ENCODE measurements at regions not wholly inside any gene's neighbourhood (a gene's known extent, or its start where the extent isn't known, plus 50 kb on each side); places are given as distances from the start of the nearest gene placed in this dataset.
"Not testable (repeated sequence)": the region's sequence is repeated elsewhere in the genome, so short reads cannot be mapped to it uniquely, and the experiment has no call there.

GRCh38 chr2:176566961-176567360, 297.7 kb downstream of the MTX2 start:
- ChIA-PET CTCF (no interaction called here), POLR2A (no interaction called here)

GRCh38 chr2:176567361-176567760, 298.1 kb downstream of the MTX2 start:
- CTCF ChIA-PET, result no interaction called here
- Mint-ChIP-seq H3K36me3 (no peaks in the 10 kb centered on the region), H3K27ac (peak overlapping the region in 1 of 8 donors; percentile 18), H3K4me1 (no peaks in the 10 kb centered on the region), H3K4me3 (no peak overlapping the region), H3K27me3 (peaks cover 18 to 62% of the 10 kb centered on the region in 2 donors), H3K9me3 (no peaks in the 10 kb centered on the region)
- Histone ChIP-seq H3K36me3 (ENCODE audit: insufficient read depth, low read length) (no peaks in the 10 kb centered on the region), H3K4me1 (ENCODE audit: insufficient read depth, low read length) (no peaks in the 10 kb centered on the region), H3K9me3 (ENCODE audit: low read length) (no peaks in the 10 kb centered on the region), H3K4me3 (ENCODE audit: low read length) (no peak overlapping the region), H3K27me3 (ENCODE audit: insufficient read depth, low read length, poor library complexity, severe bottlenecking) (no peaks in the 10 kb centered on the region), H3K27ac (ENCODE audit: low read depth, low read length) (no peak overlapping the region)
- DNase-seq, result no peak
- POLR2A ChIA-PET, result no interaction called here

More at GRCh38 chr2:176566961-176567360, 297.7 kb downstream of the MTX2 start:
- Histone ChIP-seq H3K9me3 (ENCODE audit: low read length) (no peaks in the 10 kb centered on the region), H3K4me3 (ENCODE audit: low read length) (no peak overlapping the region), H3K36me3 (ENCODE audit: insufficient read depth, low read length) (no peaks in the 10 kb centered on the region), H3K27ac (ENCODE audit: low read depth, low read length) (no peak overlapping the region), H3K27me3 (ENCODE audit: insufficient read depth, low read length, poor library complexity, severe bottlenecking) (no peaks in the 10 kb centered on the region), H3K4me1 (ENCODE audit: insufficient read depth, low read length) (no peaks in the 10 kb centered on the region)
- Mint-ChIP-seq H3K27ac (no peak overlapping the region), H3K36me3 (no peaks in the 10 kb centered on the region), H3K4me3 (no peak overlapping the region), H3K4me1 (no peaks in the 10 kb centered on the region), H3K27me3 (peaks cover 18 to 64% of the 10 kb centered on the region in 2 donors), H3K9me3 (no peaks in the 10 kb centered on the region)
- no peak for DNase-seq

GRCh38 chr2:176569574-176569973, 300.3 kb downstream of the MTX2 start:
- Mint-ChIP-seq H3K4me3 (no peak overlapping the region), H3K27me3 (peaks cover 9 to 54% of the 10 kb centered on the region in 2 donors), H3K4me1 (no peaks in the 10 kb centered on the region), H3K9me3 (peaks cover 0 to 1% (median 0%) of the 10 kb centered on the region in 5 donors), H3K27ac (no peak overlapping the region), H3K36me3 (no peaks in the 10 kb centered on the region)
- Histone ChIP-seq H3K27ac (ENCODE audit: low read depth, low read length) (no peak overlapping the region), H3K4me1 (ENCODE audit: insufficient read depth, low read length) (no peaks in the 10 kb centered on the region), H3K4me3 (ENCODE audit: low read length) (no peak overlapping the region), H3K27me3 (ENCODE audit: insufficient read depth, low read length, poor library complexity, severe bottlenecking) (no peaks in the 10 kb centered on the region), H3K9me3 (ENCODE audit: low read length) (no peaks in the 10 kb centered on the region), H3K36me3 (ENCODE audit: insufficient read depth, low read length) (no peaks in the 10 kb centered on the region)
- ChIA-PET POLR2A (no interaction called here), CTCF (no interaction called here)
- DNase-seq, result no peak

GRCh38 chr2:176573612-176574483, 304.6 kb downstream of the MTX2 start:
- no peaks in the 10 kb centered on the region for H3K4me1 Mint-ChIP-seq
- H3K4me3 ChIP-seq (ENCODE audit: low read length), result no peak overlapping the region
- no peak overlapping the region for H3K27ac Mint-ChIP-seq
- no peaks in the 10 kb centered on the region for H3K27me3 ChIP-seq (ENCODE audit: insufficient read depth, low read length, poor library complexity, severe bottlenecking)
- no peak overlapping the region for H3K4me3 Mint-ChIP-seq
- H3K27me3 Mint-ChIP-seq, result peaks cover 9 to 59% of the 10 kb centered on the region in 2 donors
- peaks cover 0 to 5% (median 0%) of the 10 kb centered on the region in 5 donors for H3K9me3 Mint-ChIP-seq
- H3K4me1 ChIP-seq (ENCODE audit: insufficient read depth, low read length), result no peaks in the 10 kb centered on the region
- CTCF ChIA-PET, result interaction anchor here (1.0 kb wide), 1 partner anchor 20 kb away, joined by 3 read pairs; no protein-coding TSS in a partner anchor
- POLR2A ChIA-PET, result no interaction called here
- no peaks in the 10 kb centered on the region for H3K36me3 ChIP-seq (ENCODE audit: insufficient read depth, low read length)
- H3K27ac ChIP-seq (ENCODE audit: low read depth, low read length), result no peak overlapping the region
- no peaks in the 10 kb centered on the region for H3K9me3 ChIP-seq (ENCODE audit: low read length)
- no peak for DNase-seq
- H3K36me3 Mint-ChIP-seq, result no peaks in the 10 kb centered on the region

GRCh38 chr2:176574484-176575236, 305.4 kb downstream of the MTX2 start:
- H3K27ac ChIP-seq (ENCODE audit: low read depth, low read length), result no peak overlapping the region
- H3K27ac Mint-ChIP-seq, result no peak overlapping the region
- no peaks in the 10 kb centered on the region for H3K36me3 Mint-ChIP-seq
- peaks cover 0 to 5% (median 0%) of the 10 kb centered on the region in 5 donors for H3K9me3 Mint-ChIP-seq
- CTCF ChIA-PET, result no interaction called here
- H3K4me3 ChIP-seq (ENCODE audit: low read length), result no peak overlapping the region
- H3K4me1 Mint-ChIP-seq, result no peaks in the 10 kb centered on the region
- no peaks in the 10 kb centered on the region for H3K9me3 ChIP-seq (ENCODE audit: low read length)
- no peak for DNase-seq
- no peaks in the 10 kb centered on the region for H3K27me3 ChIP-seq (ENCODE audit: insufficient read depth, low read length, poor library complexity, severe bottlenecking)
- H3K36me3 ChIP-seq (ENCODE audit: insufficient read depth, low read length), result no peaks in the 10 kb centered on the region
- POLR2A ChIA-PET, result no interaction called here
- no peaks in the 10 kb centered on the region for H3K4me1 ChIP-seq (ENCODE audit: insufficient read depth, low read length)
- H3K27me3 Mint-ChIP-seq, result peaks cover 9 to 58% of the 10 kb centered on the region in 2 donors
- no peak overlapping the region for H3K4me3 Mint-ChIP-seq

GRCh38 chr2:176575237-176575744, 306.0 kb downstream of the MTX2 start:
- no peak overlapping the region for H3K4me3 Mint-ChIP-seq
- no peaks in the 10 kb centered on the region for H3K36me3 ChIP-seq (ENCODE audit: insufficient read depth, low read length)
- H3K27ac ChIP-seq (ENCODE audit: low read depth, low read length), result no peak overlapping the region
- ChIA-PET CTCF (no interaction called here), POLR2A (no interaction called here)
- no peaks in the 10 kb centered on the region for H3K36me3 Mint-ChIP-seq
- H3K4me1 ChIP-seq (ENCODE audit: insufficient read depth, low read length), result no peaks in the 10 kb centered on the region
- no peaks in the 10 kb centered on the region for H3K27me3 ChIP-seq (ENCODE audit: insufficient read depth, low read length, poor library complexity, severe bottlenecking)
- H3K4me1 Mint-ChIP-seq, result no peaks in the 10 kb centered on the region
- H3K4me3 ChIP-seq (ENCODE audit: low read length), result no peak overlapping the region
- peaks cover 0 to 5% (median 0%) of the 10 kb centered on the region in 5 donors for H3K9me3 Mint-ChIP-seq
- DNase-seq, result no peak
- H3K27me3 Mint-ChIP-seq, result peaks cover 9 to 54% of the 10 kb centered on the region in 2 donors
- peak overlapping the region in 1 of 8 donors; percentile 48 for H3K27ac Mint-ChIP-seq
- H3K9me3 ChIP-seq (ENCODE audit: low read length), result no peaks in the 10 kb centered on the region

DNA sequence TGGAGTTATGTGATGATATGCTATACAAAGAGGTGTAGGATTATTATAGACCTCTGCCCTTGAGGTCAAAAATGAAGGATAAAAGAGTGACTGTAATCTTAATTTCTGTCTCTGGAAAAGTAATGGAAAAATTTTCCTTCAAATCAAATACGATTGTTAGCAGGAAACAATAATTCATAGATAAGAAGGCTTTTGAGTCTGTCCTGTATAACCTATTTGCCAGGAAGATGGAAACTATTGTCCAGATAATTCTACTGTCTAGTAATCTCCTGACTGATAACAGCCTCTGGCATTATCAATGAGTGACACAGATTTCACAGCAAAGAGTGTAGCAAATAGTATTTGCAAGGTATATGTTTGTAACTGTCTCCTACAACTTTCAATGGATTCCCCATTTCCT, 307.8 kb downstream of the MTX2 start:
- Histone ChIP-seq H3K4me3 (ENCODE audit: low read length) (no peak overlapping the region), H3K27me3 (ENCODE audit: insufficient read depth, low read length, poor library complexity, severe bottlenecking) (no peaks in the 10 kb centered on the region), H3K9me3 (ENCODE audit: low read length) (no peaks in the 10 kb centered on the region), H3K27ac (ENCODE audit: low read depth, low read length) (no peak overlapping the region), H3K4me1 (ENCODE audit: insufficient read depth, low read length) (no peaks in the 10 kb centered on the region), H3K36me3 (ENCODE audit: insufficient read depth, low read length) (no peaks in the 10 kb centered on the region)
- Mint-ChIP-seq H3K36me3 (no peaks in the 10 kb centered on the region), H3K27ac (no peak overlapping the region), H3K27me3 (peaks cover 8 to 45% of the 10 kb centered on the region in 2 donors), H3K4me1 (no peaks in the 10 kb centered on the region), H3K4me3 (no peak overlapping the region), H3K9me3 (peaks cover 0 to 5% (median 0%) of the 10 kb centered on the region in 5 donors)
- no peak for DNase-seq
- ChIA-PET CTCF (no interaction called here), POLR2A (no interaction called here)

GRCh38 chr2:176578292-176578691, 309.1 kb downstream of the MTX2 start:
- H3K4me1 Mint-ChIP-seq; H3K27ac Mint-ChIP-seq; DNase-seq; H3K36me3 Mint-ChIP-seq; H3K9me3 Mint-ChIP-seq; H3K4me3 ChIP-seq (ENCODE audit: low read length); H3K27ac ChIP-seq (ENCODE audit: low read depth, low read length); CTCF ChIA-PET; H3K27me3 ChIP-seq (ENCODE audit: insufficient read depth, low read length, poor library complexity, severe bottlenecking); H3K9me3 ChIP-seq (ENCODE audit: low read length); H3K36me3 ChIP-seq (ENCODE audit: insufficient read depth, low read length); POLR2A ChIA-PET; H3K4me3 Mint-ChIP-seq; H3K4me1 ChIP-seq (ENCODE audit: insufficient read depth, low read length): not testable (repeated sequence)
- H3K27me3 Mint-ChIP-seq, result peaks cover 9 to 44% of the 10 kb centered on the region in 2 donors
